ENCODE measurements at regions not wholly inside any gene's neighbourhood (a gene's known extent, or its start where the extent isn't known, plus 50 kb on each side); places are given as distances from the start of the nearest gene placed in this dataset.

DNA sequence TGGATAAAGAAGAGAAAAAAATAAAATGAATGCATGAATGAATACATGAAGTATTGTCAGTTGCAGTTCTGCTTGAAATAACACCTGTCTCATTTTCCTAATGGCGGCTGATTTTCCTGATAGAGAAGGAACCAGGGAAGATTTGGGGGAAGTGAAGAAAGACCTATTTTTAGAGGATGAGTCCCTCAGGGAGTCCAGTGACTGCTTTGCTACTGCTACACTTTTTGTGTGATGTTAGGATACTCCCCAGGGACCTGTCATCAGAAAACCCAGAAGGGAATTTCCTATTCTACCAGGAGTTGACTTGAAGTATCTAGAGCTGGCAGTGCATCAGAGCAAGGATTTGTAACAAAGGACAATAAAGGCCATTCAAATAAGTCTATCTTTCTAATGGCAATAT, 114.8 kb downstream of the MAB21L3 start:
- WGBS, 4 donors = 74 to 92% (median 85%) methylated on average over 1 of the region's 1 CpG
- no peak for DNase-seq
- H3K4me3 ChIP-seq = no peak overlapping the region
- no peaks in the 10 kb centered on the region for H3K27me3 ChIP-seq
- no peak overlapping the region for H3K27ac ChIP-seq
- no peaks in the 10 kb centered on the region for H3K9me3 ChIP-seq (replicated peaks in 1 of 3)
- TF ChIP-seq, protein P1, sequence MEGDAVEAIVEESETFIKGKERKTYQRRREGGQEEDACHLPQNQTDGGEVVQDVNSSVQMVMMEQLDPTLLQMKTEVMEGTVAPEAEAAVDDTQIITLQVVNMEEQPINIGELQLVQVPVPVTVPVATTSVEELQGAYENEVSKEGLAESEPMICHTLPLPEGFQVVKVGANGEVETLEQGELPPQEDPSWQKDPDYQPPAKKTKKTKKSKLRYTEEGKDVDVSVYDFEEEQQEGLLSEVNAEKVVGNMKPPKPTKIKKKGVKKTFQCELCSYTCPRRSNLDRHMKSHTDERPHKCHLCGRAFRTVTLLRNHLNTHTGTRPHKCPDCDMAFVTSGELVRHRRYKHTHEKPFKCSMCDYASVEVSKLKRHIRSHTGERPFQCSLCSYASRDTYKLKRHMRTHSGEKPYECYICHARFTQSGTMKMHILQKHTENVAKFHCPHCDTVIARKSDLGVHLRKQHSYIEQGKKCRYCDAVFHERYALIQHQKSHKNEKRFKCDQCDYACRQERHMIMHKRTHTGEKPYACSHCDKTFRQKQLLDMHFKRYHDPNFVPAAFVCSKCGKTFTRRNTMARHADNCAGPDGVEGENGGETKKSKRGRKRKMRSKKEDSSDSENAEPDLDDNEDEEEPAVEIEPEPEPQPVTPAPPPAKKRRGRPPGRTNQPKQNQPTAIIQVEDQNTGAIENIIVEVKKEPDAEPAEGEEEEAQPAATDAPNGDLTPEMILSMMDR (IDR thresholded peaks at IDR 0.05) = no peak
- TF ChIP-seq POLR2A (IDR thresholded peaks at IDR 0.05) = no peak
- no peaks in the 10 kb centered on the region for H3K36me3 ChIP-seq (replicated peaks in 1 of 2)
- H3K4me1 ChIP-seq (replicated peaks in 1 of 2) = no peaks in the 10 kb centered on the region
- intact Hi-C loops (cut with DNase I) = no loop called here

GRCh38 chr1:116228511-116228910, 117.3 kb downstream of the MAB21L3 start:
- WGBS, 4 donors = 75 to 90% (median 82%) methylated on average over 1 to 2 of the region's 2 CpGs
- Histone ChIP-seq H3K4me1 (replicated peaks in 1 of 2) (no peaks in the 10 kb centered on the region), H3K27ac (no peak overlapping the region), H3K36me3 (replicated peaks in 1 of 2) (no peaks in the 10 kb centered on the region), H3K4me3 (no peak overlapping the region), H3K27me3 (no peaks in the 10 kb centered on the region), H3K9me3 (replicated peaks in 1 of 3) (no peaks in the 10 kb centered on the region)
- DNase-seq = no peak
- TF ChIP-seq, protein P1 (IDR thresholded peaks at IDR 0.05) = no peak
- TF ChIP-seq POLR2A (IDR thresholded peaks at IDR 0.05) = no peak
- intact Hi-C loops (cut with DNase I) = no loop called here

GRCh38 chr1:116230712-116231111, 119.5 kb downstream of the MAB21L3 start:
- 13 to 53% (median 38%) methylated on average over 1 of the region's 1 CpG for WGBS, 4 donors
- TF ChIP-seq, protein P1 (IDR thresholded peaks at IDR 0.05) = no peak
- no peak for TF ChIP-seq POLR2A (IDR thresholded peaks at IDR 0.05)
- intact Hi-C loops (cut with DNase I) = no loop called here

GRCh38 chr1:116231752-116232151, 120.6 kb downstream of the MAB21L3 start:
- TF ChIP-seq, protein P1 (IDR thresholded peaks at IDR 0.05) = no peak
- no peak for TF ChIP-seq POLR2A (IDR thresholded peaks at IDR 0.05)
- 44 to 58% (median 50%) methylated on average over 2 of the region's 2 CpGs for WGBS, 4 donors
- H3K36me3 ChIP-seq (replicated peaks in 1 of 2) = no peaks in the 10 kb centered on the region
- intact Hi-C loops (cut with DNase I) = no loop called here
- no peaks in the 10 kb centered on the region for H3K4me1 ChIP-seq (replicated peaks in 1 of 2)
- no peak overlapping the region for H3K27ac ChIP-seq
- H3K4me3 ChIP-seq = no peak overlapping the region
- H3K27me3 ChIP-seq = no peaks in the 10 kb centered on the region
- H3K9me3 ChIP-seq (replicated peaks in 1 of 3) = no peaks in the 10 kb centered on the region
- DNase-seq = peak; percentile 26 to 77 (median 50)

More at GRCh38 chr1:116230712-116231111, 119.5 kb downstream of the MAB21L3 start:
- DNase-seq = no peak
- H3K9me3 ChIP-seq (replicated peaks in 1 of 3) = no peaks in the 10 kb centered on the region
- H3K27ac ChIP-seq = no peak overlapping the region
- H3K36me3 ChIP-seq (replicated peaks in 1 of 2) = no peaks in the 10 kb centered on the region
- H3K27me3 ChIP-seq = no peaks in the 10 kb centered on the region
- no peak overlapping the region for H3K4me3 ChIP-seq
- no peaks in the 10 kb centered on the region for H3K4me1 ChIP-seq (replicated peaks in 1 of 2)
